HEK293 (cell line): ENCODE measurements at regions not wholly inside any gene's neighbourhood (a gene's known extent, or its start where the extent isn't known, plus 50 kb on each side); places are given as distances from the start of the nearest gene placed in this dataset.

Experiments used
- CTCF ChIA-PET: fragments of 350-600 bp; formaldehyde crosslinking; extraction: SDS; loops from one replicate; lab custom pipeline; 2021; ENCODE audit warnings: antibody characterized with exemption; lab: Yijun Ruan, JAX
- POLR2A ChIA-PET: fragments of 300-600 bp; formaldehyde crosslinking; extraction: SDS; loops from one replicate; lab custom pipeline; 2020; ENCODE audit warnings: antibody characterized with exemption, inconsistent platforms; lab: Yijun Ruan, JAX
- H3K27ac ChIP-seq: fragments of 200-500 bp; sonication (Bioruptor generic); 2 replicates; pipeline ENCODE4 v1.5.1; 2014; ENCODE audit warnings: low read depth, low read length, control low read depth, inconsistent platforms; ENCODE audit errors: extremely low read depth
- H3K36me3 ChIP-seq, 2 experiments: fragments of 200-500 bp in 1 of 2; sonication (Bioruptor generic) in 1 of 2; 1 replicate in 1 of 2; 2 replicates in 1 of 2; pipeline ENCODE4 v1.5.1; 2014 to 2017; ENCODE audit warnings: inconsistent platforms in 2 of 2, low read length in 2 of 2; ENCODE audit not compliant: control insufficient read depth in 2 of 2, insufficient read depth in 1 of 2
- H3K4me1 ChIP-seq: fragments of 200-500 bp; sonication (Bioruptor generic); 2 replicates; pipeline ENCODE4 v1.5.1; 2014; ENCODE audit warnings: mild to moderate bottlenecking, low read length, inconsistent platforms; ENCODE audit not compliant: control insufficient read depth, insufficient read depth
- H3K4me3 ChIP-seq: 2 replicates; pipeline ENCODE4 v1.5.1; 2011; ENCODE audit warnings: low read depth, mild to moderate bottlenecking, control low read depth, low read length, moderate library complexity
- H3K9me3 ChIP-seq: fragments of 200-500 bp; sonication (Bioruptor generic); 2 replicates; pipeline ENCODE4 v1.5.1; 2014; ENCODE audit warnings: low read depth, low read length, inconsistent platforms; ENCODE audit not compliant: control insufficient read depth, insufficient read depth
- FEZF1 ChIP-seq: fragments of 450-650 bp; formaldehyde crosslinking; IDR thresholded peaks from 2 replicates; pipeline ENCODE4 v1.5.1; 2016; ENCODE audit warnings: missing biosample characterization, missing genetic modification characterization
- GLIS2 ChIP-seq: fragments of 450-650 bp; formaldehyde crosslinking; IDR thresholded peaks from 2 replicates; pipeline ENCODE4 v1.5.1; 2016; ENCODE audit warnings: missing biosample characterization, missing genetic modification characterization
- KLF1 ChIP-seq: fragments of 450-650 bp; formaldehyde crosslinking; IDR thresholded peaks from 2 replicates; pipeline ENCODE4 v1.5.1; 2016; ENCODE audit warnings: missing biosample characterization, missing genetic modification characterization
- MZF1 ChIP-seq: fragments of 450-650 bp; formaldehyde crosslinking; IDR thresholded peaks from 2 replicates; pipeline ENCODE4 v1.5.1; 2017; ENCODE audit warnings: missing biosample characterization, missing genetic modification characterization, borderline replicate concordance
- SETDB1 ChIP-seq: IDR thresholded peaks from one replicate; pipeline ENCODE4 v1.6.1; 2017; ENCODE audit warnings: mild to moderate bottlenecking, low read length, moderate library complexity, mixed read lengths; ENCODE audit not compliant: insufficient read length
- YY2 ChIP-seq: fragments of 450-650 bp; formaldehyde crosslinking; IDR thresholded peaks from 2 replicates; pipeline ENCODE4 v1.5.1; 2016; ENCODE audit warnings: missing biosample characterization, missing genetic modification characterization
- ZBTB1 ChIP-seq: fragments of 450-650 bp; formaldehyde crosslinking; IDR thresholded peaks from 2 replicates; pipeline ENCODE4 v1.5.1; 2016; ENCODE audit warnings: missing biosample characterization, missing genetic modification characterization
- ZNF140 ChIP-seq: fragments of 450-650 bp; formaldehyde crosslinking; IDR thresholded peaks from 2 replicates; pipeline ENCODE4 v1.5.1; 2016; ENCODE audit warnings: missing biosample characterization, missing genetic modification characterization
- ZNF19 ChIP-seq: fragments of 450-650 bp; formaldehyde crosslinking; IDR thresholded peaks from 2 replicates; pipeline ENCODE4; 2016; ENCODE audit warnings: missing biosample characterization, missing genetic modification characterization, low read depth
- ZNF211 ChIP-seq: fragments of 450-650 bp; formaldehyde crosslinking; IDR thresholded peaks from 2 replicates; pipeline ENCODE4 v1.5.1; 2016; ENCODE audit warnings: low read depth, missing biosample characterization, missing genetic modification characterization
- ZNF266 ChIP-seq: fragments of 450-650 bp; formaldehyde crosslinking; IDR thresholded peaks from 2 replicates; pipeline ENCODE4 v1.5.1; 2016; ENCODE audit warnings: missing biosample characterization, missing genetic modification characterization, low read depth
- ZNF302 ChIP-seq: fragments of 450-650 bp; formaldehyde crosslinking; IDR thresholded peaks from 2 replicates; pipeline ENCODE4 v1.5.1; 2016; ENCODE audit warnings: missing biosample characterization, missing genetic modification characterization, low read depth
- ZNF324 ChIP-seq: fragments of 450-650 bp; formaldehyde crosslinking; IDR thresholded peaks from 2 replicates; pipeline ENCODE4 v1.5.1; 2016; ENCODE audit warnings: missing biosample characterization, missing genetic modification characterization
- ZNF404 ChIP-seq: fragments of 450-650 bp; formaldehyde crosslinking; IDR thresholded peaks from 2 replicates; pipeline ENCODE4 v1.5.1; 2017; ENCODE audit warnings: missing biosample characterization, missing genetic modification characterization
- ZNF514 ChIP-seq: fragments of 450-650 bp; formaldehyde crosslinking; IDR thresholded peaks from 2 replicates; pipeline ENCODE4 v1.5.1; 2016; ENCODE audit warnings: missing biosample characterization, missing genetic modification characterization
- ZNF561 ChIP-seq: fragments of 450-650 bp; IDR thresholded peaks from 2 replicates; pipeline ENCODE4 v1.5.1; 2018; ENCODE audit warnings: missing biosample characterization, missing genetic modification characterization, borderline replicate concordance
- ZNF843 ChIP-seq: fragments of 450-650 bp; formaldehyde crosslinking; IDR thresholded peaks from 2 replicates; pipeline ENCODE4 v1.5.1; 2016; ENCODE audit warnings: missing biosample characterization, missing genetic modification characterization
- ZXDB ChIP-seq: fragments of 450-650 bp; formaldehyde crosslinking; IDR thresholded peaks from 2 replicates; pipeline ENCODE4 v1.5.1; 2016; ENCODE audit warnings: missing biosample characterization, missing genetic modification characterization
- TF ChIP-seq, protein P1 (sequence below): fragments of 450-650 bp; formaldehyde crosslinking; IDR thresholded peaks from 2 replicates; pipeline ENCODE4 v1.5.1; 2016; ENCODE audit warnings: missing biosample characterization, missing genetic modification characterization
- TF ChIP-seq, protein P2 (sequence below): fragments of 450-650 bp; formaldehyde crosslinking; IDR thresholded peaks from 2 replicates; pipeline ENCODE4 v1.5.1; 2016; ENCODE audit warnings: missing biosample characterization, missing genetic modification characterization
- TF ChIP-seq, protein P3 (sequence below): fragments of 450-650 bp; formaldehyde crosslinking; IDR thresholded peaks from 2 replicates; pipeline ENCODE4 v1.5.1; 2016; ENCODE audit warnings: missing biosample characterization, missing genetic modification characterization
- TF ChIP-seq, protein P4 (sequence below): fragments of 450-650 bp; formaldehyde crosslinking; IDR thresholded peaks from 2 replicates; pipeline ENCODE4 v1.5.1; 2016; ENCODE audit warnings: missing biosample characterization, missing genetic modification characterization
- TF ChIP-seq, protein P5 (sequence below): fragments of 450-650 bp; formaldehyde crosslinking; IDR thresholded peaks from 2 replicates; pipeline ENCODE4 v1.5.1; 2016; ENCODE audit warnings: missing biosample characterization, missing genetic modification characterization

DNA sequence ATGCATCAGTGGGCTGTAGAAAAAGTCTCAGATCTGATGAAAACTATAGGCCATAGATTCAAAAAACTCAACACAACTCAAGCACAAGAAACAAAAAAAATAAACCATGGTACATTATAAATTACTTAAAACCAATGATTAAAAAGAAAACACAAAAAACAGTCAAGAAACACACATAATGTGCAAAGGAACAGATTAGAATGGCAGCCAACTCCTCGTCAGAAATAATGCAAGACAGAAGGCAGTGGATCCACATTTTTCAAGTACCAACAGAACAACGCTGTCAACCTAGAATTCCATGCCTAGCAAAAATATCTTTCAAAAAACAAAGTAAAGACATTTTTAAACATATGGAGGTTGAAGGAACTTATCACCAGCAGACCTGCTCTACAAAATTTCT lies 69.7 kb downstream of the PSMB1 start:
- no peak overlapping the region for H3K27ac ChIP-seq
- no peaks in the 10 kb centered on the region for H3K9me3 ChIP-seq
- H3K36me3 ChIP-seq, result no peaks in the 10 kb centered on the region
- H3K4me1 ChIP-seq, result no peaks in the 10 kb centered on the region
- CTCF ChIA-PET, result no interaction called here
- POLR2A ChIA-PET, result no interaction called here
- H3K4me3 ChIP-seq, result no peak overlapping the region
- TF ChIP-seq ZNF302 (tag by site-specific recombination) (no peak), SETDB1 (peak; percentile 77)
- TF ChIP-seq, protein P1, sequence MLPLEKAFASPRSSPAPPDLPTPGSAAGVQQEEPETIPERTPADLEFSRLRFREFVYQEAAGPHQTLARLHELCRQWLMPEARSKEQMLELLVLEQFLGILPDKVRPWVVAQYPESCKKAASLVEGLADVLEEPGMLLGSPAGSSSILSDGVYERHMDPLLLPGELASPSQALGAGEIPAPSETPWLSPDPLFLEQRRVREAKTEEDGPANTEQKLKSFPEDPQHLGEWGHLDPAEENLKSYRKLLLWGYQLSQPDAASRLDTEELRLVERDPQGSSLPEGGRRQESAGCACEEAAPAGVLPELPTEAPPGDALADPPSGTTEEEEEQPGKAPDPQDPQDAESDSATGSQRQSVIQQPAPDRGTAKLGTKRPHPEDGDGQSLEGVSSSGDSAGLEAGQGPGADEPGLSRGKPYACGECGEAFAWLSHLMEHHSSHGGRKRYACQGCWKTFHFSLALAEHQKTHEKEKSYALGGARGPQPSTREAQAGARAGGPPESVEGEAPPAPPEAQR, result no peak

DNA sequence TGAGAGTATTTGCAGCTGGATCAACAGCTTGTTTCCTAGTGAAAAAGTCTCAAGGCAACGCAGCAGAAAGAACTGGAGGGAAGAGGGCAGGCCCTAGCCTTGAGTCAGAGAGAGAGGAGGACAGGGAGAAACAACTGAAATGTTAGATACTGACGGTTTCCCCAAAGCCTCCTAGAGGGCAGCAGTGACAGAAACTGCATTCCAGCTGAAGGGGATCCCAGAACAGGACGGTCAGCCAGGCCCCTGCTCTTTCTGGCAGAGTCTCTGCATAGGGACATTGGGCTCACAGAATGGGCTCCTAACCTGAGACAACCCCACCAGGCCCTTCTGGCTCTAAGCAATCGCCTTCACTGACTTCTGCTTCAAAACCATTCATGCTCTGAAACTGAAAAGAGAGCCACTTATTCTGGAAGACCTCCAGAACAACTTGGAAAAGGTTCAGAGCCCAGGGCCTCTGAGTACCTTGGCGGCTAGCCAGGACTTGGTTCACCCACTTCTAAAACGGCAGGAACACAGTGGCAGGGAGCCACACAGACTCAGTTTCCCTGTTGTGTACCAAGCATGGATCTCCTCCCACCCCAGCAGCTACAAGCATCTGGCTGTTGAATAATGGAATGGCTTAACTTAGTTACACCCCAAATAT lies 72.9 kb downstream of the PSMB1 start:
- ChIA-PET POLR2A (no interaction called here), CTCF (no interaction called here)
- TF ChIP-seq GLIS2 (tag by site-specific recombination), result no peak
- peak; percentile 34; the same call in 1 of the 2 replicates for TF ChIP-seq MZF1
- TF ChIP-seq, protein P2, sequence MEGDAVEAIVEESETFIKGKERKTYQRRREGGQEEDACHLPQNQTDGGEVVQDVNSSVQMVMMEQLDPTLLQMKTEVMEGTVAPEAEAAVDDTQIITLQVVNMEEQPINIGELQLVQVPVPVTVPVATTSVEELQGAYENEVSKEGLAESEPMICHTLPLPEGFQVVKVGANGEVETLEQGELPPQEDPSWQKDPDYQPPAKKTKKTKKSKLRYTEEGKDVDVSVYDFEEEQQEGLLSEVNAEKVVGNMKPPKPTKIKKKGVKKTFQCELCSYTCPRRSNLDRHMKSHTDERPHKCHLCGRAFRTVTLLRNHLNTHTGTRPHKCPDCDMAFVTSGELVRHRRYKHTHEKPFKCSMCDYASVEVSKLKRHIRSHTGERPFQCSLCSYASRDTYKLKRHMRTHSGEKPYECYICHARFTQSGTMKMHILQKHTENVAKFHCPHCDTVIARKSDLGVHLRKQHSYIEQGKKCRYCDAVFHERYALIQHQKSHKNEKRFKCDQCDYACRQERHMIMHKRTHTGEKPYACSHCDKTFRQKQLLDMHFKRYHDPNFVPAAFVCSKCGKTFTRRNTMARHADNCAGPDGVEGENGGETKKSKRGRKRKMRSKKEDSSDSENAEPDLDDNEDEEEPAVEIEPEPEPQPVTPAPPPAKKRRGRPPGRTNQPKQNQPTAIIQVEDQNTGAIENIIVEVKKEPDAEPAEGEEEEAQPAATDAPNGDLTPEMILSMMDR (tag by site-specific recombination), result 0 out of 2 replicates have a peak, but pooled peaks have one; percentile 24
- Histone ChIP-seq H3K27ac (no peak overlapping the region), H3K36me3 (no peaks in the 10 kb centered on the region), H3K9me3 (no peaks in the 10 kb centered on the region), H3K4me3 (no peak overlapping the region), H3K4me1 (no peaks in the 10 kb centered on the region)

DNA sequence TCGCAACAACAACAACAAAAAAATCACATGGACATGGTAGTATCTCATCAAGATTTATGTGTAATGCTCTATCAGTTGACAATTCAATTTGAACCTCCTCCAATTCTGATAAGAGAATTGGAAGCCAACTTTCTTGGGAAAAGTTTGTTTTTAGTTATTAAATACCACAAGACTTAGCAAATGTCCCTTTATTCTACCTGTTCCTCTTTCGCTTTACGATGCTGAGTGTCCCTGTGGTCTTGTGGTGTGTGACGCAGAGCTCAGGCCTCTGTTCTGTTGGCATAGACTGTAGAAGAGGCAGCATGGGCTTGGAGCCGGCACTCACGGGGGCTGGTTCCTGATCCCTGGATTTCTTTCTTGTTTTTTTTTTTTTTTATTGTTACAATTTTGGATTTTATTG lies 76.7 kb downstream of the PSMB1 start:
- ChIA-PET POLR2A (no interaction called here), CTCF (no interaction called here)
- H3K4me3 ChIP-seq, result no peak overlapping the region
- no peaks in the 10 kb centered on the region for H3K36me3 ChIP-seq
- no peak overlapping the region for H3K27ac ChIP-seq
- H3K4me1 ChIP-seq, result no peaks in the 10 kb centered on the region
- H3K9me3 ChIP-seq, result no peaks in the 10 kb centered on the region
- TF ChIP-seq ZNF19 (tag by site-specific recombination) (no peak), ZNF514 (tag by site-specific recombination) (no peak), ZNF324 (tag by site-specific recombination) (no peak), YY2 (tag by site-specific recombination) (no peak), ZNF404 (tag by site-specific recombination) (no peak), ZNF266 (tag by site-specific recombination) (no peak), ZNF843 (no peak), ZNF561 (tag by site-specific recombination) (no peak), ZXDB (no peak), ZNF140 (tag by site-specific recombination) (no peak), ZNF302 (tag by site-specific recombination) (no peak), FEZF1 (tag by site-specific recombination) (no peak), ZBTB1 (tag by site-specific recombination) (no peak), MZF1 (no peak), KLF1 (no peak), ZNF211 (tag by site-specific recombination) (no peak)
- TF ChIP-seq, protein P3, sequence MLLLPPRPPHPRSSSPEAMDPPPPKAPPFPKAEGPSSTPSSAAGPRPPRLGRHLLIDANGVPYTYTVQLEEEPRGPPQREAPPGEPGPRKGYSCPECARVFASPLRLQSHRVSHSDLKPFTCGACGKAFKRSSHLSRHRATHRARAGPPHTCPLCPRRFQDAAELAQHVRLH (tag by site-specific recombination), result no peak
- TF ChIP-seq, protein P4, sequence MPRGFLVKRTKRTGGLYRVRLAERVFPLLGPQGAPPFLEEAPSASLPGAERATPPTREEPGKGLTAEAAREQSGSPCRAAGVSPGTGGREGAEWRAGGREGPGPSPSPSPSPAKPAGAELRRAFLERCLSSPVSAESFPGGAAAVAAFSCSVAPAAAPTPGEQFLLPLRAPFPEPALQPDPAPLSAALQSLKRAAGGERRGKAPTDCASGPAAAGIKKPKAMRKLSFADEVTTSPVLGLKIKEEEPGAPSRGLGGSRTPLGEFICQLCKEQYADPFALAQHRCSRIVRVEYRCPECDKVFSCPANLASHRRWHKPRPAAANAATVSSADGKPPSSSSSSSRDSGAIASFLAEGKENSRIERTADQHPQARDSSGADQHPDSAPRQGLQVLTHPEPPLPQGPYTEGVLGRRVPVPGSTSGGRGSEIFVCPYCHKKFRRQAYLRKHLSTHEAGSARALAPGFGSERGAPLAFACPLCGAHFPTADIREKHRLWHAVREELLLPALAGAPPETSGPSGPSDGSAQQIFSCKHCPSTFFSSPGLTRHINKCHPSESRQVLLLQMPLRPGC, result no peak
- TF ChIP-seq, protein P5, sequence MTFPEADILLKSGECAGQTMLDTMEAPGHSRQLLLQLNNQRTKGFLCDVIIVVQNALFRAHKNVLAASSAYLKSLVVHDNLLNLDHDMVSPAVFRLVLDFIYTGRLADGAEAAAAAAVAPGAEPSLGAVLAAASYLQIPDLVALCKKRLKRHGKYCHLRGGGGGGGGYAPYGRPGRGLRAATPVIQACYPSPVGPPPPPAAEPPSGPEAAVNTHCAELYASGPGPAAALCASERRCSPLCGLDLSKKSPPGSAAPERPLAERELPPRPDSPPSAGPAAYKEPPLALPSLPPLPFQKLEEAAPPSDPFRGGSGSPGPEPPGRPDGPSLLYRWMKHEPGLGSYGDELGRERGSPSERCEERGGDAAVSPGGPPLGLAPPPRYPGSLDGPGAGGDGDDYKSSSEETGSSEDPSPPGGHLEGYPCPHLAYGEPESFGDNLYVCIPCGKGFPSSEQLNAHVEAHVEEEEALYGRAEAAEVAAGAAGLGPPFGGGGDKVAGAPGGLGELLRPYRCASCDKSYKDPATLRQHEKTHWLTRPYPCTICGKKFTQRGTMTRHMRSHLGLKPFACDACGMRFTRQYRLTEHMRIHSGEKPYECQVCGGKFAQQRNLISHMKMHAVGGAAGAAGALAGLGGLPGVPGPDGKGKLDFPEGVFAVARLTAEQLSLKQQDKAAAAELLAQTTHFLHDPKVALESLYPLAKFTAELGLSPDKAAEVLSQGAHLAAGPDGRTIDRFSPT (tag by site-specific recombination), result no peak
